T-cell (primary cell): ENCODE measurements at regions not wholly inside any gene's neighbourhood (a gene's known extent, or its start where the extent isn't known, plus 50 kb on each side); places are given as distances from the start of the nearest gene placed in this dataset.

Experiments
- ATAC-seq, 4 experiments: fragments of 200-7000 bp in 3 of 4; fragments of 150-1000 bp in 1 of 4; cut with Tn5 transposase; replicated peaks in 1 of 4; 1 replicate in 3 of 4; 2 replicates in 1 of 4; pipeline ENCODE4 v1.10.0; 2021; ENCODE audit warnings: moderate library complexity in 3 of 4, mild to moderate bottlenecking in 2 of 4, moderate number of reproducible peaks in 1 of 4
- CTCF ChIA-PET, 2 donors: fragments of 300-600 bp; sonication (Branson Sonifier 250); formaldehyde crosslinking; loops; one replicate each; lab custom pipeline; 2022; ENCODE audit warnings: antibody characterized with exemption in 2 of 2; lab: Charles Lee
- POLR2A ChIA-PET, 2 donors: fragments of 300-600 bp; sonication (Branson Sonifier 250); formaldehyde crosslinking; loops; one replicate each; lab custom pipeline; 2022; ENCODE audit warnings: antibody characterized with exemption in 2 of 2; lab: Charles Lee
- DNase-seq, 35 experiments: peaks; one replicate each; pipeline versions ENCODE4 v3.0.0 to v3.0.0-alpha.2; 2013 to 2023
- H3K27ac ChIP-seq: one replicate; pipeline ENCODE4 v1.5.1; 2013; ENCODE audit warnings: low read length
- H3K27me3 ChIP-seq, 2 experiments: replicated peaks in 1 of 2; 1 replicate in 1 of 2; 2 replicates in 1 of 2; pipeline versions ENCODE4 v1.6.1 to v1.7.0; 2013; ENCODE audit warnings: low read length in 1 of 2, mixed read lengths in 1 of 2; ENCODE audit not compliant: control insufficient read depth in 2 of 2, insufficient read depth in 2 of 2; ENCODE audit errors: extremely low read depth in 1 of 2
- H3K36me3 ChIP-seq, 2 donors: 1 replicate in 1 of 2; 2 replicates in 1 of 2; pipeline versions ENCODE4 v1.6.1 to v1.7.0; 2013; ENCODE audit warnings: low read length in 1 of 2; ENCODE audit not compliant: control insufficient read depth in 2 of 2, insufficient read depth in 1 of 2; ENCODE audit errors: extremely low read depth in 1 of 2
- H3K4me1 ChIP-seq, 2 experiments: 1 replicate in 1 of 2; 2 replicates in 1 of 2; pipeline versions ENCODE4 v1.6.1 to v1.7.0; 2013; ENCODE audit warnings: low read length in 2 of 2, mixed read lengths in 1 of 2; ENCODE audit not compliant: insufficient read depth in 2 of 2, control insufficient read depth in 1 of 2; ENCODE audit errors: extremely low read depth in 1 of 2
- H3K4me3 ChIP-seq, 2 donors: 1 replicate in 1 of 2; 2 replicates in 1 of 2; pipeline versions ENCODE4 v1.5.1 to v1.7.0; 2013; ENCODE audit warnings: mild to moderate bottlenecking in 2 of 2, low read length in 1 of 2, moderate library complexity in 1 of 2; ENCODE audit not compliant: control insufficient read depth in 1 of 2; ENCODE audit errors: extremely low read depth in 1 of 2
- H3K9me3 ChIP-seq: 2 replicates; pipeline ENCODE4 v1.7.0; 2013
- H3K27ac Mint-ChIP-seq, 2 donors: one replicate each; pipeline ENCODE4 v1.8.0; 2020 to 2021; ENCODE audit warnings: mild to moderate bottlenecking in 2 of 2, mixed read lengths in 2 of 2
- H3K27me3 Mint-ChIP-seq, 2 donors: one replicate each; pipeline ENCODE4 v1.8.0; 2021 to 2022; ENCODE audit warnings: mixed read lengths in 2 of 2
- H3K36me3 Mint-ChIP-seq: one replicate; pipeline ENCODE4 v1.8.0; 2021; ENCODE audit warnings: mixed read lengths
- H3K4me1 Mint-ChIP-seq, 3 donors: one replicate each; pipeline ENCODE4 v1.8.0; 2020 to 2022; ENCODE audit warnings: mixed read lengths in 3 of 3, mild to moderate bottlenecking in 1 of 3
- H3K4me3 Mint-ChIP-seq, 3 donors: one replicate each; pipeline ENCODE4 v1.8.0; 2020 to 2022; ENCODE audit warnings: mild to moderate bottlenecking in 3 of 3, mixed read lengths in 3 of 3, moderate library complexity in 3 of 3
- H3K9me3 Mint-ChIP-seq, 3 donors: one replicate each; pipeline ENCODE4 v1.8.0; 2020 to 2022; ENCODE audit warnings: mixed read lengths in 3 of 3
- WGBS: methylation state at CpG from one replicate; pipeline ENCODE4 v1.1.5; 2013; ENCODE audit warnings: missing lambda C conversion rate; ENCODE audit not compliant: insufficient coverage; 5-methylcytosine and 5-hydroxymethylcytosine counted together

DNA sequence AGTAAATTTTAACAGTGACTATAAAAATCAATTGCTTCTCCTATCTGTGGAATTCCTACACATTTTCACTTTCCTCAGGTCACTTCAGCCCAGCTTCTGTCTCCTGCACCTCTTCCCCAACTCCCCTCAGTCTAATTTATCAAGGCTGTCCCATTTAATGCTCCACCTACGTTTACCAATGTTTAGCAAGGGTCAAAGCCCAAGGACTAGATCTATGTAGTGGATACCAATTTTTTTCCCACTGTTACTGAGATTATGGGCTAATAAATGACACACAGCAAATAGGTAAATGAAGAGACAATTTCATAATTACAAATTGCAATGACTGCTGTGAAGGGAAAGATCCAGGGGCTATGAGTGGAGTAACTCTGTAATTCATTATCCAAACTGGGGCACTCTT, 211.5 kb upstream of the RPS23 start:
- H3K4me1 ChIP-seq, result no peaks in the 10 kb centered on the region
- no peak overlapping the region for H3K27ac ChIP-seq
- ATAC-seq, result no peak
- CTCF ChIA-PET, result no interaction called here
- no peaks in the 10 kb centered on the region for H3K27me3 ChIP-seq
- no peak overlapping the region for H3K4me3 ChIP-seq
- H3K27me3 Mint-ChIP-seq, result no peaks in the 10 kb centered on the region
- DNase-seq, result no peak
- H3K4me3 Mint-ChIP-seq, result no peak overlapping the region
- H3K9me3 ChIP-seq, result no peaks in the 10 kb centered on the region
- no peaks in the 10 kb centered on the region for H3K9me3 Mint-ChIP-seq
- H3K4me1 Mint-ChIP-seq, result no peaks in the 10 kb centered on the region
- no peaks in the 10 kb centered on the region for H3K36me3 Mint-ChIP-seq
- H3K27ac Mint-ChIP-seq, result no peak overlapping the region
- H3K36me3 ChIP-seq, result no peaks in the 10 kb centered on the region
- WGBS, result no CpG with 5 or more reads among the region's 1 CpG
- POLR2A ChIA-PET, result interaction anchor here in 1 of 2 donors (0.6 kb wide), 1 partner anchor 966 kb away, joined by 3 read pairs; no protein-coding TSS in a partner anchor

DNA sequence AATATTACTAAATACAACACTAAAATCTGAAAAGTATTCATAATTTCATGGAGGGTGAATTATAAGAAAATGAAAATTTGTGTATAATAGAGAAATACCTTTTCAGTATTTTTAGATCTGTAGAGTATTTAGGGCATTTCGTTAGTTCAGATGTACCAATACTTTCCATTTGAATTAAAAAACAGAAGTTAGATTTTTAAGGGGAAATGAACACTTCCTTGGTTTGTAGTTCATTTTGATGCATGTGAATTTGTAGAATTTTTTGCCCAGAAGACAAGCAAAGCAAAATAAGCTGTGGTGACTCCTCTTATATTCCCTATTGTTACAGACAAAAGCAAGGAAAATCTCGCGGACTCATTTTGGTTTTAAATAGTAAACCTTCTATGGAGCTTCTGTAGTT, 209.0 kb upstream of the RPS23 start:
- POLR2A ChIA-PET, result interaction anchor here in 1 of 2 donors (0.6 kb wide), 1 partner anchor 379 kb away, joined by 3 read pairs; no protein-coding TSS in a partner anchor
- no CpG with 5 or more reads among the region's 3 CpGs for WGBS

DNA sequence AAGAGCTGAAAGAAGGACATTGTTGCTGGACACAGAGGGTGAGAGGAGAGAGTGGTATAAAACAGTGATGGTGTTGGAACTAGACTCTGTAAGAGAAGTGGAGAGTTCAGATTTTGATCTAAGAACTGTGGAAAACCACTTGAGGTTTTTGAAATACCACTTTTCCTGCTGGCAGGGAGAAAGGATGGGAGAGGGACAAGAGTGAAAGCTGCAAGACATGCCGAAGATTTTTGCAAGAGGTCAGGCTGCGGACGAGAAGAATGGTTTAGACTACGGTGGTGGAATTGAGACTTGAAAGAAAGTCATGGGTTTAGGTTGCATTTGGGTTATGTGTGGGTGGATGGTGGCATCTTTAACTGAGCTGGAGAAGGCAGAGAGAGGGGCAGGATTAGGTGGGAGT, 202.2 kb upstream of the RPS23 start:
- peaks cover 8 to 21% of the 10 kb centered on the region in 2 donors for H3K27me3 Mint-ChIP-seq

More for the DNA sequence above, 209.0 kb upstream of the RPS23 start:
- Histone ChIP-seq H3K27me3 (no peaks in the 10 kb centered on the region), H3K9me3 (no peaks in the 10 kb centered on the region), H3K36me3 (no peaks in the 10 kb centered on the region), H3K4me3 (no peak overlapping the region), H3K4me1 (no peaks in the 10 kb centered on the region), H3K27ac (no peak overlapping the region)
- Mint-ChIP-seq H3K9me3 (no peaks in the 10 kb centered on the region), H3K4me1 (no peaks in the 10 kb centered on the region), H3K36me3 (no peaks in the 10 kb centered on the region), H3K27me3 (peaks cover 0 to 4% of the 10 kb centered on the region in 2 donors), H3K4me3 (no peak overlapping the region), H3K27ac (no peak overlapping the region)
- DNase-seq, result no peak
- ATAC-seq, result no peak
- CTCF ChIA-PET, result no interaction called here

DNA sequence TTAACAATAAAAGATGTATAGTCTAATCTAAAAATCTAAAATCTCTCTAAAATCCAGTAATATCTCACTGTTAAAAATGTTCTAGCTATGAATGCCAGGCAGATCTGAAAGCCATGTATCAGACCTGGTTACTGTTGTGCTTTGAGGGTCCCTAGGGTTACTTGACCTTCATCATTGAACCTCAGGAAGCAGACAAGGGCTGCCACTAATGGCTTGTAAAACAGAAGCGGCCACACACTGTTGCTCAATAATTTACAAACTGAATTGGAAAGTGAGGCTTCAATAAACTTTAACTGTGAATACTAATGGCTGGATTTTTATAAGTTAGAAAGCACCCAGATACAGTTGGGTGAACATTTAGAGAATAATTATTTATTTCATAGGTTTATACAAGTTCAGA, 198.0 kb upstream of the RPS23 start:
- no peaks in the 10 kb centered on the region for H3K4me1 Mint-ChIP-seq
- WGBS, result no CpG with 5 or more reads among the region's 1 CpG
- H3K4me1 ChIP-seq, result no peaks in the 10 kb centered on the region
- no peaks in the 10 kb centered on the region for H3K36me3 ChIP-seq
- H3K9me3 Mint-ChIP-seq, result no peaks in the 10 kb centered on the region
- no peaks in the 10 kb centered on the region for H3K27me3 ChIP-seq
- ChIA-PET POLR2A (no interaction called here), CTCF (no interaction called here)
- H3K27ac Mint-ChIP-seq, result no peak overlapping the region
- DNase-seq (no peak), ATAC-seq (no peak)
- no peaks in the 10 kb centered on the region for H3K36me3 Mint-ChIP-seq
- H3K9me3 ChIP-seq, result no peaks in the 10 kb centered on the region
- no peak overlapping the region for H3K27ac ChIP-seq
- H3K27me3 Mint-ChIP-seq, result peaks cover 6 to 17% of the 10 kb centered on the region in 2 donors
- no peak overlapping the region for H3K4me3 Mint-ChIP-seq
- no peak overlapping the region for H3K4me3 ChIP-seq

More for the DNA sequence above, 202.2 kb upstream of the RPS23 start:
- no peak overlapping the region for H3K27ac ChIP-seq
- no peaks in the 10 kb centered on the region for H3K9me3 ChIP-seq
- no peaks in the 10 kb centered on the region for H3K9me3 Mint-ChIP-seq
- H3K27me3 ChIP-seq, result no peaks in the 10 kb centered on the region
- H3K27ac Mint-ChIP-seq, result no peak overlapping the region
- 77% methylated on average over 4 of the region's 4 CpGs for WGBS
- no peak overlapping the region for H3K4me3 ChIP-seq
- no peaks in the 10 kb centered on the region for H3K36me3 Mint-ChIP-seq
- H3K36me3 ChIP-seq, result no peaks in the 10 kb centered on the region
- ATAC-seq (no peak), DNase-seq (no peak)
- ChIA-PET POLR2A (no interaction called here), CTCF (no interaction called here)
- H3K4me3 Mint-ChIP-seq, result no peak overlapping the region
- H3K4me1 Mint-ChIP-seq, result no peaks in the 10 kb centered on the region
- no peaks in the 10 kb centered on the region for H3K4me1 ChIP-seq

DNA sequence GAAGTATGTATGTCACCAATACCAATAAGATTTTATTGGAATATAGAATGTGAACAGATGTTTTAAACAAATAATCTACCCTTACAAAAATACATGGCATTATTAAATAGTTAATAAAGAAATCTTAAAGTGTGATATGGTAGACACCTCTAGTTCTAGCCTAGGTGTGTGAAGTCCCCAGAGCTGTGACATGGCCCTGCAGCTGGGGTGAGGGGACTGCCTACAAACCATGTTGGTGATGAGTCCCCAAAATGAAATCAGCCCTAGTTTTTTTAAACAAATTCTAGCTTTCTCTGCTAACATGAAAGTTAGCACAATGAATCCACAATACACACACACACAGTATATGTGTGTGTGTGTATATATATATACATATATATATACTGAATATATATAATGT, 195.1 kb upstream of the RPS23 start:
- no peaks in the 10 kb centered on the region for H3K36me3 ChIP-seq
- no peak overlapping the region for H3K27ac ChIP-seq
- no peaks in the 10 kb centered on the region for H3K36me3 Mint-ChIP-seq
- no peaks in the 10 kb centered on the region for H3K27me3 ChIP-seq
- ChIA-PET CTCF (no interaction called here), POLR2A (no interaction called here)
- H3K27ac Mint-ChIP-seq, result no peak overlapping the region
- DNase-seq (no peak), ATAC-seq (no peak)
- H3K4me1 Mint-ChIP-seq, result no peaks in the 10 kb centered on the region
- H3K4me3 ChIP-seq, result no peak overlapping the region
- H3K4me3 Mint-ChIP-seq, result no peak overlapping the region
- no peaks in the 10 kb centered on the region for H3K9me3 ChIP-seq
- H3K4me1 ChIP-seq, result no peaks in the 10 kb centered on the region
- no peaks in the 10 kb centered on the region for H3K9me3 Mint-ChIP-seq
- peaks cover 1 to 9% of the 10 kb centered on the region in 2 donors for H3K27me3 Mint-ChIP-seq

DNA sequence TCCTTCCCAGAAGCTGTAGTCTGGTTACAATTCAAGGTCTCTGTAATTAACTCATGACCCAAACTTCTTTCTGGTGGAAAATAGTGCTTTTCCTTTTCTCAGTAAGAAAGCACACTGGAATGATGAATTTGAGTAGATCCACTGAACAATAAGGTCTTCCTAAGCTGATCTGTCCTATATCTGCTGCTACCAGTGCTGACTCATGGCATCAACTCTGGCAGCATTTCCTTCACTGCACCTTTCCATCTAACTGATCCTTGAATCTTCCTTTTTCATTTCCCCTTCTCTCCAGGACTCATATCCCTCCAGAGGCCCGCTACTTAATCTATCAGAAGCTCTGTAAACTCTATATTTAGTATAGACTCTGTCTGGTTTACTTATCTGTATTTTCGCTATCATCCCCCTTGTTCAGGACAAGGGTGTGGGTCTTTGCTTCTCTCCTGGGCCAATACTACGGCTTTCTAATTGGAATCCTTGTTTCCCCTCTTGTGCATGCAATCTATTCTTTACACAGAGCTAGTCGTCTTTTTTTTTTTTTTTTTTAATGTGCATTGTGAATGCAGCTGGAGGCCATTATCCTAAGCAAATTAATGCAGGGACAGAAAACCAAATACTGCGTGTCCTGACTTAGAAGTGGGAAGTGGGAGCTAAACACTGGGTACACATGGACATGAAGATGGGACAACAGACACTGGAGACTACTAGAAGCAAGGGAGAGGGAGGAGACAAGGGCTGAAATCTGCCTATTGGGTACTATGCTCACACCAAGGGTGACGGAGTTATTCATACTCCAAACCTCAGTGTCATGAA, 192.2 kb upstream of the RPS23 start:
- H3K9me3 ChIP-seq, result no peaks in the 10 kb centered on the region
- H3K9me3 Mint-ChIP-seq, result no peaks in the 10 kb centered on the region
- ATAC-seq, result no peak

More for the DNA sequence above, 192.2 kb upstream of the RPS23 start:
- H3K36me3 ChIP-seq, result no peaks in the 10 kb centered on the region
- ChIA-PET CTCF (no interaction called here), POLR2A (no interaction called here)
- H3K4me3 Mint-ChIP-seq, result no peak overlapping the region
- H3K27me3 Mint-ChIP-seq, result no peaks in the 10 kb centered on the region
- no peak overlapping the region for H3K27ac ChIP-seq
- no peak overlapping the region for H3K4me3 ChIP-seq
- no peaks in the 10 kb centered on the region for H3K4me1 Mint-ChIP-seq
- no peaks in the 10 kb centered on the region for H3K36me3 Mint-ChIP-seq
- WGBS, result 100% methylated on average over 1 of the region's 6 CpGs
- no peak for DNase-seq
- no peaks in the 10 kb centered on the region for H3K27me3 ChIP-seq
- H3K4me1 ChIP-seq, result no peaks in the 10 kb centered on the region
- no peak overlapping the region for H3K27ac Mint-ChIP-seq
